ENCODE measurements at regions not wholly inside any gene's neighbourhood (a gene's known extent, or its start where the extent isn't known, plus 50 kb on each side); places are given as distances from the start of the nearest gene placed in this dataset.

DNA sequence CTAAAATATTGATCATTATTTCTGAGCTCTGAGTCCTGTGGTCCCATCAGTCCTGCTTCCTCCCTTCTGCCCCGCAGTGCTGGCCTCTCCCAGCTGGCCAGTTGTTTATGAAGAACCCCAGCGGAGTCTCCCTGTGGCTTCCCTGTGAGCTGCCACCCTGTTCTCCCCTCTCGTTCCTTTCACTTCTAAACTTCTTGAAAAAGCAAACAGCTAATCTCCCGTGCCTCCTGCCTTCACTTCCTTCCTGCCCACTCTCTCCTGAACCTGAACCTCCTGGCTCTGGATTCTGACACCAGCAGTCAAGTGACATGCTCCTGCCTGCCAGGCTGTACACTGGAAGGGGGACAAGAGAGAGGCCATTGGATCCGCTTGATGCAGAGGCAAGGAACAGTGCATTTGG is 63.7 kb upstream of the ZPBP start:
- TF ChIP-seq, protein P1, sequence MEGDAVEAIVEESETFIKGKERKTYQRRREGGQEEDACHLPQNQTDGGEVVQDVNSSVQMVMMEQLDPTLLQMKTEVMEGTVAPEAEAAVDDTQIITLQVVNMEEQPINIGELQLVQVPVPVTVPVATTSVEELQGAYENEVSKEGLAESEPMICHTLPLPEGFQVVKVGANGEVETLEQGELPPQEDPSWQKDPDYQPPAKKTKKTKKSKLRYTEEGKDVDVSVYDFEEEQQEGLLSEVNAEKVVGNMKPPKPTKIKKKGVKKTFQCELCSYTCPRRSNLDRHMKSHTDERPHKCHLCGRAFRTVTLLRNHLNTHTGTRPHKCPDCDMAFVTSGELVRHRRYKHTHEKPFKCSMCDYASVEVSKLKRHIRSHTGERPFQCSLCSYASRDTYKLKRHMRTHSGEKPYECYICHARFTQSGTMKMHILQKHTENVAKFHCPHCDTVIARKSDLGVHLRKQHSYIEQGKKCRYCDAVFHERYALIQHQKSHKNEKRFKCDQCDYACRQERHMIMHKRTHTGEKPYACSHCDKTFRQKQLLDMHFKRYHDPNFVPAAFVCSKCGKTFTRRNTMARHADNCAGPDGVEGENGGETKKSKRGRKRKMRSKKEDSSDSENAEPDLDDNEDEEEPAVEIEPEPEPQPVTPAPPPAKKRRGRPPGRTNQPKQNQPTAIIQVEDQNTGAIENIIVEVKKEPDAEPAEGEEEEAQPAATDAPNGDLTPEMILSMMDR (IDR thresholded peaks at IDR 0.05): no peak
- TF ChIP-seq RAD21 (IDR thresholded peaks at IDR 0.05; ENCODE audit: low read length): no peak
- TF ChIP-seq POLR2AphosphoS5 (IDR thresholded peaks at IDR 0.05; ENCODE audit: low read depth, low read length): no peak
- no peak for TF ChIP-seq RFX5 (IDR thresholded peaks at IDR 0.05; ENCODE audit: low read length)
- no peak for TF ChIP-seq SMC3 (IDR thresholded peaks at IDR 0.05; ENCODE audit: low read depth, low read length)
- no peak for TF ChIP-seq YY1 (IDR thresholded peaks at IDR 0.05; ENCODE audit: low read depth)
- TF ChIP-seq REST (IDR thresholded peaks at IDR 0.05; ENCODE audit: low read depth, low read length): no peak
- no peak for TF ChIP-seq GATA2 (CRISPR knock-in tag; IDR thresholded peaks at IDR 0.05)
- no peak for TF ChIP-seq MAX (IDR thresholded peaks at IDR 0.05; ENCODE audit: low read depth)
- TF ChIP-seq, protein P2, sequence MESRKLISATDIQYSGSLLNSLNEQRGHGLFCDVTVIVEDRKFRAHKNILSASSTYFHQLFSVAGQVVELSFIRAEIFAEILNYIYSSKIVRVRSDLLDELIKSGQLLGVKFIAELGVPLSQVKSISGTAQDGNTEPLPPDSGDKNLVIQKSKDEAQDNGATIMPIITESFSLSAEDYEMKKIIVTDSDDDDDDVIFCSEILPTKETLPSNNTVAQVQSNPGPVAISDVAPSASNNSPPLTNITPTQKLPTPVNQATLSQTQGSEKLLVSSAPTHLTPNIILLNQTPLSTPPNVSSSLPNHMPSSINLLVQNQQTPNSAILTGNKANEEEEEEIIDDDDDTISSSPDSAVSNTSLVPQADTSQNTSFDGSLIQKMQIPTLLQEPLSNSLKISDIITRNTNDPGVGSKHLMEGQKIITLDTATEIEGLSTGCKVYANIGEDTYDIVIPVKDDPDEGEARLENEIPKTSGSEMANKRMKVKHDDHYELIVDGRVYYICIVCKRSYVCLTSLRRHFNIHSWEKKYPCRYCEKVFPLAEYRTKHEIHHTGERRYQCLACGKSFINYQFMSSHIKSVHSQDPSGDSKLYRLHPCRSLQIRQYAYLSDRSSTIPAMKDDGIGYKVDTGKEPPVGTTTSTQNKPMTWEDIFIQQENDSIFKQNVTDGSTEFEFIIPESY (IDR thresholded peaks at IDR 0.05; ENCODE audit: borderline replicate concordance, low read depth): no peak
- TF ChIP-seq TAF1 (IDR thresholded peaks at IDR 0.05; ENCODE audit: borderline replicate concordance, low read depth, low read length): no peak
